Neural cell (in vitro differentiated cells): ENCODE measurements at regions not wholly inside any gene's neighbourhood (a gene's known extent, or its start where the extent isn't known, plus 50 kb on each side); places are given as distances from the start of the nearest gene placed in this dataset.

Source experiments
- H2AFZ ChIP-seq: fragments of 200-600, 300-800 bp; sonication (generic), shearing (Covaris generic); 2 replicates; pipeline ENCODE4 v1.6.0; 2014; ENCODE audit warnings: low read depth, mild to moderate bottlenecking, antibody characterized with exemption, low read length, moderate library complexity
- H3F3A ChIP-seq: fragments of 200-600 bp; shearing (Covaris generic); 2 replicates; pipeline ENCODE4 v1.6.1; 2016; ENCODE audit warnings: mild to moderate bottlenecking, moderate library complexity, mixed read lengths, antibody characterized with exemption, low read length; ENCODE audit not compliant: insufficient read depth, poor library complexity, severe bottlenecking
- H3K27ac ChIP-seq: fragments of 200-600, 300-800 bp; sonication (generic), shearing (Covaris generic); 2 replicates; pipeline ENCODE4 v1.5.1; 2014; ENCODE audit warnings: mild to moderate bottlenecking, low read length, moderate library complexity
- H3K27me3 ChIP-seq: fragments of 300-800, 200-600 bp; sonication (generic), shearing (Covaris generic); 2 replicates; pipeline ENCODE4 v1.6.0; 2014; ENCODE audit warnings: mild to moderate bottlenecking, low read depth, low read length, moderate library complexity; ENCODE audit not compliant: insufficient read depth
- H3K36me3 ChIP-seq: fragments of 300-800, 200-600 bp; sonication (generic), shearing (Covaris generic); 2 replicates; pipeline ENCODE4 v1.5.1; 2014; ENCODE audit warnings: mild to moderate bottlenecking, antibody characterized with exemption, low read length, moderate library complexity; ENCODE audit not compliant: insufficient read depth
- H3K4me2 ChIP-seq: fragments of 300-800, 200-600 bp; sonication (generic), shearing (Covaris generic); 2 replicates; pipeline ENCODE4 v1.6.0; 2014; ENCODE audit warnings: mild to moderate bottlenecking, low read length
- H3K4me3 ChIP-seq: fragments of 300-800, 200-600 bp; sonication (generic), shearing (Covaris generic); 2 replicates; pipeline ENCODE4 v1.5.1; 2014; ENCODE audit warnings: mild to moderate bottlenecking, low read length, moderate library complexity
- H3K79me2 ChIP-seq: fragments of 200-600 bp; shearing (Covaris generic); replicated peaks from 2 replicates; pipeline ENCODE4 v1.6.0; 2014; ENCODE audit warnings: mild to moderate bottlenecking, low read length, moderate library complexity; ENCODE audit not compliant: insufficient read depth
- H3K9ac ChIP-seq: fragments of 300-800, 200-600 bp; sonication (generic), shearing (Covaris generic); 2 replicates; pipeline ENCODE4 v1.6.1; 2016; ENCODE audit warnings: mild to moderate bottlenecking, low read length, mixed read lengths
- H3K9me2 ChIP-seq: fragments of 200-600 bp; shearing (Covaris generic); 2 replicates; pipeline ENCODE4 v1.6.1; 2016; ENCODE audit warnings: mild to moderate bottlenecking, low read length, mixed read lengths; ENCODE audit not compliant: insufficient read depth
- H3K9me3 ChIP-seq: fragments of 200-600, 300-800 bp; sonication (generic), shearing (Covaris generic); 2 replicates; pipeline ENCODE4 v1.6.1; 2016; ENCODE audit warnings: mild to moderate bottlenecking, mixed run types, low read length, moderate library complexity, mixed read lengths
- H4K20me1 ChIP-seq: fragments of 200-600 bp; shearing (Covaris generic); 2 replicates; pipeline ENCODE4 v1.6.1; 2016; ENCODE audit warnings: mild to moderate bottlenecking, mixed run types; ENCODE audit not compliant: insufficient read depth
- CTCF ChIP-seq: fragments of 450-650 bp; IDR thresholded peaks from 2 replicates; pipeline ENCODE4 v1.5.1; 2014; ENCODE audit warnings: antibody characterized with exemption, mild to moderate bottlenecking, moderate library complexity; ENCODE audit not compliant: poor library complexity, severe bottlenecking
- EP300 ChIP-seq: fragments of 450-650 bp; conservative IDR thresholded peaks from 2 replicates; pipeline ENCODE4 v1.6.1; 2014; ENCODE audit warnings: antibody characterized with exemption, mild to moderate bottlenecking, moderate library complexity; ENCODE audit not compliant: poor library complexity, severe bottlenecking
- MXI1 ChIP-seq: fragments of 450-650 bp; conservative IDR thresholded peaks from 2 replicates; pipeline ENCODE4 v1.6.1; 2014; ENCODE audit warnings: antibody characterized with exemption, mild to moderate bottlenecking; ENCODE audit not compliant: poor library complexity, severe bottlenecking
- POLR2AphosphoS5 ChIP-seq: IDR thresholded peaks from 2 replicates; pipeline ENCODE4 v1.6.1; 2012
- RAD21 ChIP-seq: fragments of 450-650 bp; conservative IDR thresholded peaks from 2 replicates; pipeline ENCODE4 v1.6.1; 2014; ENCODE audit warnings: antibody characterized with exemption, mild to moderate bottlenecking, moderate library complexity
- REST ChIP-seq: IDR thresholded peaks from 2 replicates; pipeline ENCODE4 v1.6.1; 2012; ENCODE audit warnings: borderline replicate concordance
- SMC3 ChIP-seq: fragments of 450-650 bp; conservative IDR thresholded peaks from 2 replicates; pipeline ENCODE4 v1.6.1; 2014; ENCODE audit warnings: antibody characterized with exemption, mild to moderate bottlenecking, moderate library complexity; ENCODE audit not compliant: poor library complexity
- TAF1 ChIP-seq: IDR thresholded peaks from 2 replicates; pipeline ENCODE4 v1.6.1; 2012; ENCODE audit warnings: low read depth

DNA sequence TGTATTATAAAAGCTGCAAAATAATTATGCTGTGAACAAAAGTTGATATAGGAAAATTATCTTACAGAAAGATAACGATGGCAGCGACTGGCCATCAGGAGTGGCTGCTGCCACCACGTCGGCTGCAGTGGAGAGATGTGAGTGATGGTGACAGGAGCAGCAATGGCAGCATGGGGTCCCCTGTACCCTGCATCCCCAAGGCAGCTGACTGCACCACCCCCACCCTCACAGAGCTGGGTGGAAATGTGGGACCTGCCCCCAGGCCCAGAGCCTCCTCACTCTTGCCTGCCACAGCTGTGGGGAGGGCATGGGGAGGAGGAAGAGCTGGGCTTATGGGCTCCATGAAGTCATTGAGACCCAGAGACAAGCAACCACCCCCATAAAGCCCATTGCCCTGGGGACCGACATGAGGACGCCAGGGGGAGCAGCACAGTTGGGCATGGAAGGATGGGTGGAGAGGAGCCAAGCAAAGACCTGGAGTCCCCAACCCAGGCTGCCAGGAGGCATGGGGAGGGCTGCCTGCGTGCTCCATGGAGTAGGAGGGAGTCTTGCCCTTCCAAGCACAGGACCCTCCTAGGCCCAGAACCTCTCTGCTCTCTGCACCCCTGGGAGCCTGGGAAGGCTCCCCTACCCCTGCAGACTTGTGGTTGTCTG, 1090.5 kb downstream of the PCDH18 start:
- Histone ChIP-seq H2AFZ (no peak overlapping the region), H3K36me3 (no peaks in the 10 kb centered on the region), H3K27me3 (no peaks in the 10 kb centered on the region), H3K4me3 (no peak overlapping the region), H3K9me2 (no peaks in the 10 kb centered on the region), H3K4me2 (no peak overlapping the region), H3K79me2 (no peaks in the 10 kb centered on the region), H4K20me1 (no peaks in the 10 kb centered on the region), H3F3A (no peaks in the 10 kb centered on the region), H3K9ac (no peak overlapping the region), H3K27ac (no peak overlapping the region), H3K9me3 (no peaks in the 10 kb centered on the region)
- TF ChIP-seq CTCF (no peak), SMC3 (no peak), RAD21 (no peak), TAF1 (no peak), EP300 (no peak), POLR2AphosphoS5 (no peak)

- Histone ChIP-seq H3K27ac (no peak overlapping the region), H4K20me1 (no peaks in the 10 kb centered on the region), H3K4me3 (no peak overlapping the region), H3K36me3 (no peaks in the 10 kb centered on the region), H3K27me3 (no peaks in the 10 kb centered on the region), H3K9ac (no peak overlapping the region), H3K9me3 (no peaks in the 10 kb centered on the region), H2AFZ (no peak overlapping the region), H3K9me2 (no peaks in the 10 kb centered on the region), H3F3A (no peaks in the 10 kb centered on the region), H3K79me2 (no peaks in the 10 kb centered on the region), H3K4me2 (no peak overlapping the region)
- TF ChIP-seq CTCF (no peak), MXI1 (no peak), RAD21 (no peak), REST (no peak), EP300 (no peak)
These were observed 1093.6 kb downstream of the PCDH18 start for GRCh38 chr4:136438645-136439044.
